OCI-LY7 (cell line): ENCODE measurements at regions not wholly inside any gene's neighbourhood (a gene's known extent, or its start where the extent isn't known, plus 50 kb on each side); places are given as distances from the start of the nearest gene placed in this dataset.

Source experiments
- EZH2phosphoT487 ChIP-seq: fragments of 200-600 bp; sonication (generic); IDR thresholded peaks from 2 replicates; pipeline ENCODE4 v1.6.1; 2018; ENCODE audit warnings: low read depth, borderline replicate concordance, mild to moderate bottlenecking, mixed run types, antibody characterized with exemption, low read length, moderate library complexity, mixed read lengths
- TF ChIP-seq, protein P1 (sequence below): fragments of 200-600 bp; sonication (generic); conservative IDR thresholded peaks from 2 replicates; pipeline ENCODE4 v1.5.1; 2014; ENCODE audit warnings: mild to moderate bottlenecking, antibody characterized with exemption, low read length, moderate library complexity, mixed read lengths

DNA sequence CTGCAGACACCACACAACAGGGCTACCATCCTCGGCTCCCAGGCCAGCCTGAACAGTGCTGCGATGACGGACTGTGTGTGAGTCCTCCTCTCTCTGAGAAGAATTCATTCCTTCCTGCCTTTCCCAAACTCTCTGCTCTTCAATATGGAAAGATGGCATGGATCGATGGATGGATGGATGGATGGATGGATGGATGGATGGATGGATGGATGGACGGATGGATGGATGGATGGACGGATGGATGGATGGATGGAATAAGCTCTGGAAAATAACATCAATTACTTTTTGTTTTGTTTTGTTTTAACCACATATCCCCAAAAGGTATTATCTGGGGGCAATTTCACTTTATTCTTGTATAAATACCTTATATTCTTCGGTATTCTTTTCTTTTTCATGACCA is 151.9 kb downstream of the AKR1D1 start:
- TF ChIP-seq, protein P1, sequence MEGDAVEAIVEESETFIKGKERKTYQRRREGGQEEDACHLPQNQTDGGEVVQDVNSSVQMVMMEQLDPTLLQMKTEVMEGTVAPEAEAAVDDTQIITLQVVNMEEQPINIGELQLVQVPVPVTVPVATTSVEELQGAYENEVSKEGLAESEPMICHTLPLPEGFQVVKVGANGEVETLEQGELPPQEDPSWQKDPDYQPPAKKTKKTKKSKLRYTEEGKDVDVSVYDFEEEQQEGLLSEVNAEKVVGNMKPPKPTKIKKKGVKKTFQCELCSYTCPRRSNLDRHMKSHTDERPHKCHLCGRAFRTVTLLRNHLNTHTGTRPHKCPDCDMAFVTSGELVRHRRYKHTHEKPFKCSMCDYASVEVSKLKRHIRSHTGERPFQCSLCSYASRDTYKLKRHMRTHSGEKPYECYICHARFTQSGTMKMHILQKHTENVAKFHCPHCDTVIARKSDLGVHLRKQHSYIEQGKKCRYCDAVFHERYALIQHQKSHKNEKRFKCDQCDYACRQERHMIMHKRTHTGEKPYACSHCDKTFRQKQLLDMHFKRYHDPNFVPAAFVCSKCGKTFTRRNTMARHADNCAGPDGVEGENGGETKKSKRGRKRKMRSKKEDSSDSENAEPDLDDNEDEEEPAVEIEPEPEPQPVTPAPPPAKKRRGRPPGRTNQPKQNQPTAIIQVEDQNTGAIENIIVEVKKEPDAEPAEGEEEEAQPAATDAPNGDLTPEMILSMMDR = no peak
- no peak for TF ChIP-seq EZH2phosphoT487
